Keratinocyte (primary cell): ENCODE measurements at regions not wholly inside any gene's neighbourhood (a gene's known extent, or its start where the extent isn't known, plus 50 kb on each side); places are given as distances from the start of the nearest gene placed in this dataset.
"Not testable (repeated sequence)": the region's sequence is repeated elsewhere in the genome, so short reads cannot be mapped to it uniquely, and the experiment has no call there.

Experiments used
- EZH2 ChIP-seq: IDR thresholded peaks from one replicate; pipeline ENCODE4 v1.6.1; 2012; ENCODE audit warnings: inconsistent platforms, mild to moderate bottlenecking, low read length, moderate library complexity
- TF ChIP-seq, protein P1 (sequence below), 3 experiments: IDR thresholded peaks in 1 of 3; conservative IDR thresholded peaks in 1 of 3; optimal IDR thresholded peaks in 1 of 3; 2 replicates in 2 of 3; 3 replicates in 1 of 3; pipeline versions ENCODE3 to v1.5.1; 2011; ENCODE audit warnings: low read length in 3 of 3, mild to moderate bottlenecking in 3 of 3, moderate library complexity in 2 of 3, control low read depth in 1 of 3, inconsistent platforms in 1 of 3; ENCODE audit not compliant: insufficient read depth in 2 of 3; ENCODE audit errors: extremely low read depth in 1 of 3

GRCh38 chr1:83251687-83252086 is 747.2 kb downstream of the TTLL7 start:
- TF ChIP-seq, protein P1, sequence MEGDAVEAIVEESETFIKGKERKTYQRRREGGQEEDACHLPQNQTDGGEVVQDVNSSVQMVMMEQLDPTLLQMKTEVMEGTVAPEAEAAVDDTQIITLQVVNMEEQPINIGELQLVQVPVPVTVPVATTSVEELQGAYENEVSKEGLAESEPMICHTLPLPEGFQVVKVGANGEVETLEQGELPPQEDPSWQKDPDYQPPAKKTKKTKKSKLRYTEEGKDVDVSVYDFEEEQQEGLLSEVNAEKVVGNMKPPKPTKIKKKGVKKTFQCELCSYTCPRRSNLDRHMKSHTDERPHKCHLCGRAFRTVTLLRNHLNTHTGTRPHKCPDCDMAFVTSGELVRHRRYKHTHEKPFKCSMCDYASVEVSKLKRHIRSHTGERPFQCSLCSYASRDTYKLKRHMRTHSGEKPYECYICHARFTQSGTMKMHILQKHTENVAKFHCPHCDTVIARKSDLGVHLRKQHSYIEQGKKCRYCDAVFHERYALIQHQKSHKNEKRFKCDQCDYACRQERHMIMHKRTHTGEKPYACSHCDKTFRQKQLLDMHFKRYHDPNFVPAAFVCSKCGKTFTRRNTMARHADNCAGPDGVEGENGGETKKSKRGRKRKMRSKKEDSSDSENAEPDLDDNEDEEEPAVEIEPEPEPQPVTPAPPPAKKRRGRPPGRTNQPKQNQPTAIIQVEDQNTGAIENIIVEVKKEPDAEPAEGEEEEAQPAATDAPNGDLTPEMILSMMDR (optimal IDR thresholded peaks at IDR 0.05 in 1 of 3, IDR thresholded peaks at IDR 0.05 in 1 of 3, conservative IDR thresholded peaks at IDR 0.05 in 1 of 3; ENCODE audit: extremely low read depth in 1 of 3, insufficient read depth in 2 of 3, low read length in 3 of 3): not testable (repeated sequence)
- not testable (repeated sequence) for TF ChIP-seq EZH2
